ELR (cell line): ENCODE measurements at regions not wholly inside any gene's neighbourhood (a gene's known extent, or its start where the extent isn't known, plus 50 kb on each side); places are given as distances from the start of the nearest gene placed in this dataset.

Experiments used
- DNase-seq: peaks from one replicate; pipeline ENCODE4 v3.0.0-alpha.2; 2015; ENCODE audit warnings: low read depth

DNA sequence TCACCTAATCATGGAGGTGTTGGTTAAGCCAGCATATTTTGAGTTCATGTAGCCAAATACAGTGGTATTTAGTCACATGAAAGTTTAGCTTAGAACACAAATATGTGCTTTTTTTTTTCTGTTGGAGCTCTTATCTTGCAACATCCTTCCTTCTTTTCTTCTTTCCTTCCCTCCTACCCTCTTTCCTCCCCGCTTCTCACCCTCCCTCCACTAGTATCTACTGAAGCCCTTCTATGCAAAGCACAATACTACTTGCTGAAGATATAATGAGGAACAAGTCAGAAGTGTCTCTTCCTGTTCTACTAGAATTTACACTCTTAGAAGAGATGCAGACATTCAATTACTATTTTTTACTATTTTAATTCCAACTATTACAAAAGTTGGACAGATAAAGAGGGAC is 105.0 kb upstream of the ITGA4 start:
- no peak for DNase-seq

DNA sequence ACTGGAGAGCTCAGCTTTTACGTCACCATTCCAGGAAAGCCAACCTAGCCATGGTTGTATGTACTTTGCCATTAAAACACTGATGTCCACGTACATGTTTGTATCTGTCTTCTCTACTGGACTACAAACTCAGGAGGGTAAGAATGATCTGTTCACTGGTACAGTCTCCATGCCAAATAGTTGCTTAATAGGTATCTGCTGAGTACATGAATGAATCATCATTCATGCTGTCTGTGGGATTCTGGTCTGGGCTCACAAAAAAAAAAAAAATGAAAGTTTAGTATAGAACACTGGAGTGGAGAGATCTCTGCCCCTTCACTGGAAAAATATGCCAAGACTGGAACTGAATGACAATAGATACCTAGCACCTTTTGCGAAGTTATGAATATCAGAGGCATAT is 102.6 kb upstream of the ITGA4 start:
- DNase-seq, result peak; percentile 76

DNA sequence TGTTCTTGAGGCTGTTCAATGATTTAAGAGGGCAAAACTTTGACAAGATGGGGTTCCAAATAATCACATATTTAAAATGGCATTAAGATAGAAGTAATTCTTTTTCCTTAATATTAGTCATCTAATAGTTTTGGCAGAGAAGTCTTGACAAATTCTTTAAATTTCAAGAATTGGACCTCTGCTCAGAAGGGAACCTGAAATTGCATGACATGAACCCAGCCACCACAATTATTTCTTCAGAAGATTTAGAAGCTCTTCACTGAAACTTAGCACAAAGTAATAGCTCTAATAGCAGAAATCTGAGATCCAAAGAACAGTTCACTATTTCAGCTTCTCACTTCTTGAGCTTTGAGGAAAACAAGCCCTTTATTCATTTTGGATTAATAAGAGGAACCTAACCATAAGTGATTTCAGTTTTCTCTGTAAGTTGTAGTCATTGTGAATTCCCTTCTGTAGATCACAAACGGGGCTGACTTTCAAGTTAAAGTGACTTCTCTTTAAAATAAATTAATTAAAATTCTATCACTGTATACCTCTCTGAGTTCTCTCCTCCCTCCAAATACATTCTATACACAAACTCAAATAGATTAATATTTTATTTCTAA is 100.6 kb upstream of the ITGA4 start:
- DNase-seq, result no peak

DNA sequence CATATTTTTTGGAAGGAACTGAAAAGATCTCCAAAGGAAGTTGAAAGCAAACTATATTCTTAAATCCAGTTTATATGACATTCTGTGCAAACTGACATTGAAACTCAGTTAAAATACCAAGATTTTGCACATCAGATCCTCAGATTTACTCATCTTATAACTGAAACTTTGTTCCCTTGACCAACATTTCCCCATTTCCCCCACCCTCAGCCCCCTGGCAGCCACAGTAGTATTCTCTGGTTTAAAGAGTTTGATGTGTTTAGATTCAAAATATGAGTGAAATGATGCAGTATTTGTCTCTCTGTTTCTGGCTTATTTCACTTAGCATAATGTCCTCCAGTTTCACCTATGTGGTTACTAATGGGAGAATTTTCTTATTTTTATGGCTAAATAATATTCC is 99.2 kb upstream of the ITGA4 start:
- no peak for DNase-seq

DNA sequence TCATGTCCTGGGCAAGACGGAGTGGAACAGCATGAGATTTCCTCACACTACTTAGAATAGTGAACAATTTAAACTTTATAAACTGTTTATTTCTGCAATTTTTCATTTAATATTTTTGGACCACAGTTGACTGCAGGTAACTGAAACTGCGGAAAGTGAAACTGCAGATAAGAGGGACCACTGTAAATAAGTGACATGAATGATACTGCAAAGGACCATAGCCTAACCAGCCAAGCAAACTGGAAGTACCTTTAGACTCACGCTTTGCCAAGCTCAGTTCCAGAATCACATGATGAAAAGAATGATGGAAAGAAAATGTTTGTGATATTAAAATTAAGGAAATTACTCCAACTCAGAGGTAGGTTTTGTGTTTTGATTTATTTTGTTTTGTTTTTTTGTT is 94.6 kb upstream of the ITGA4 start:
- DNase-seq, result no peak

DNA sequence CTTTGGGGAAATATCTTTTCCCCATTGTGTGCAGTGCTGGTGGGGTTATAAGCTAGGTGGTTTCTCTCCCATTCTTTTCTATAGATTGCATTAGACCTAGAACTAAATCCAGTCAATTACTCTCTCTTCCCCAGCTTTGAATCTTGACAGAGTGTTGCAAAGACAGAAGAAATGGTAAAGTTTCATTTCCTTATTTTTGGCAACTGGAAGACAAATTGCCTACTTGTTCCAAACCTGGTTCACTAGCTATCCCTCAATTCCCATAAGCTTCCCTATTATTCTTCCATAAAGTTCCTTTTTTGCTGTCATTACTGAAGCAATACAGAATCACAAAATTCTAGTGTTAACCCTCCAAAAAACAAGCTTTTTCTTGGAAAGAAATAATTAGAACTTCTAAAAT is 94.0 kb upstream of the ITGA4 start:
- DNase-seq, result no peak

DNA sequence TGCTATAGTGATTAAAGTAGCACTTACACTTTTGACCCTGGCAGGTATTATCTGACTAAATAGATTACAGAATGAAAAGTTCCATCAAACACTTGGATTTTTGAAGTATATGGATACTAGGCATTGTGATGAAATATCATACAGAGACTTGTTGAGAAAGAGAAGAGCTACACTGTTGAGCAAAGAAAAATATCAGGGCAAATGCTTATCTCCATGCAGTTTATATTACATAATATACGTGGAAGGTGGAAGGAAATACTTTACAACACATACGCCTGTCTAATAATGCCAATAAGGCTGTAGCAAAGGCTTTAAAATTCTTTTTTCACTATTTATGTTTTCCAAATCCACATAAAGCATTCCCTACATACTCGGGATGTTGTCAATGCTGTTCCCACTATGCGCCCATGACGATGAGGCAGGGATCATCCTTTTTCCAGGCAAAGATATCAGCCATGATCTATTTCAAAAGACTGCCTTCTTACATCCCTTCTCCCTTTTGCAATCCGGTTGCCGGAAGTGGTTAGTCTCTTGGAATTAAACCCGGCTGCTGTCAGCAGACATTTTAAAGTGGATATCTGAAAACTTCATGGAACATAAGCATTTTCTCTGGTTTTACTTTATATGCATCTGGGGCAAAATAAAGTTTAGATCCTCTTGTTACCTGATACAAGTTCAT is 92.6 kb upstream of the ITGA4 start:
- DNase-seq, result no peak

DNA sequence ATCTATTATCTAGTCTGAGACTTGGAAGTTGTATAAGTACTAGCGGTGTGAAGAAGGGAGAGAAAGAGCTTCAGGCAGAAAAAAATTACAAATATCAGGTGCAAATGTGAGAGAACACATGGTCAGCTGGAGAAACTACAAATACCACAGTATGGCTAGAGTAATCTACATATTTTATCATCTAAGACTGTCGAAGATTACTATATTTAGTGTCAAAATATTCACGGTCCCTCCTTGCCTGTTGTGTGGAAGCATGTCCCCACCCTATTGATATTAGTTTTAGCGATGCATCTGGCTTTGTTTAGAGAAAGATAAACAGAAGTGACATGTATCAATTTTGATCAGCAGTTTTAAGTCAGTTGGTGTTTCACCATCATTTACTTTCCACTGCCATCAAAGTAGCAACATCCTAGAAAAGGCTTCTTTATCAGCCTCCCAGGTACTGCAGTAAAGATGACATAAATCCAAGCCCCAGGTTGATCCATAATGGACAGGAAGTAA is 90.5 kb upstream of the ITGA4 start:
- no peak for DNase-seq

DNA sequence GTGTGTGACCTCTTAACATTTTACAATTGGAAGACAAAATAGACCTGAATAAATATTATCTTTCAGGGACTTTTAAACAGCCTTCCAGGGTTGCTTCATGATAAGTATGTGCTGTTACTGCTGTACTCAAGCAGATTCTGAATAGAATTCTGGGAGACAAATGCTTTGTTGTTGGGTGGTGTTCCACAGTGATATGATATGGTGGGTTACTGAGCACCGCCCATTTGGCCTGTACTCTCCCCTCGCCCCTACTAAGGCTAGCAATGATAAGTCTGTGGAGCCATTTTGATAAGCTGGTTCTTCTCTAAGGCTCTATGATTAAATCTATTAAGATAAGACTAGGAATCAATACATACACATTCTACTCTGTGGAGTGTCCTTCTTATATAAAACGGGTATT is 89.8 kb upstream of the ITGA4 start:
- no peak for DNase-seq

DNA sequence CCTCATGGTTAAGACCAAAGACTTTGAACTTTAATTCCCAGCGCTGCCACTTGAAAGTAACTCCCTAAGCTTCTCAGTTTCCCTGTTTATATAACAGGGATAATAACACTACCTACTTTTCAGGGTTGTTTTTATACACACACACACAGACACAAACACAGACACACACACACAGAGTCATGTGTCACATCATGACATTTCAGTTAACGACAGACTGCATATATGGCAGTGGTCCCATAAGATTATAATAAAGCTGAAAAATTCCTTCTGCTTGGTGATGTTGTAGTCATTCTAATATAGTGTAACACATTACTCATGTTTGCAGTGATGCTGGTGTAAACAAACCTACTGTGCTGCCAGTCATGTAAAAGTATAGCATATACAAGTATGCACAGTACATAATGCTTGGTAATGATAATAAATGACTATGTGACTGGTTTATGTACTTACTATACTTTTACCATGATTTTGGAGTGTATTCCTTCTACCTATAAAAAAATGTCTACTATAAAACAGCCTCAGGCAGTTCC is 89.2 kb upstream of the ITGA4 start:
- DNase-seq, result peak; percentile 59

DNA sequence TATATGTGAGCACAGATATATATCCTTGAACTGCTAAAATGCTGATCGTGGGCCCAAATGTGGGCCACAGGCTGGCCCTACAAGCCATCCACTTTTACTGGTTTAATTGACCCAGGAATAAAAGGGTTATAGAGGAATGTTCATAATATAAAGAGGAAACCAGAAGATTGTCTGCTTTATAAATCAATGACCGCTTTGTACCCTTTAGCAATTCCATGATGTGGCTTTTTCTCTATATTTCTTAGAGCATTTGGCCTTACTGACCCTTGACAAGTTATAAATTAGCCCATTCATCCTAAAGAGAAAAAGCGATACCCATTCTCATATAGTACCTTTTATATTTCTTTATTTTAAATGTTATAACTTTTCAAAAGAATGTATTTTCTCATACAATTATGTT is 87.1 kb upstream of the ITGA4 start:
- no peak for DNase-seq

DNA sequence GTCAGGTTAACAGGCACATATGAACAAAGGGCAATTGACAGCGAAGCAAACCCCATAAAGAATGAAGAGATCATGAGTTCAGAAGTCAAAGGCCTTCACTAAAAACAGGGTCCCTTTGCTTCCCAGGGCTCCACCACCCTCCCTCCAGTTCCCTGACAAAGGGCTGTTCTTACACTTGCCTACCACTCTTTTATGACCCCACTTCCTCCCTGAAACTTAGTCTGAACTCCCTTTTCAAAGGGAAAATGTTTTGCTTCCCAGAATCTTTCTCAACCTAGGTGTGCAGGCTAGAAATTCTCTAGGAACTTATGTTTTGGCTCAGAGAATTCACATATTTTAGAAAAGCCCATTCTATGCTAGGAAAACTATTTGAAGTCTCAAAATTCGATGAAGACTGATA is 86.0 kb upstream of the ITGA4 start:
- no peak for DNase-seq

DNA sequence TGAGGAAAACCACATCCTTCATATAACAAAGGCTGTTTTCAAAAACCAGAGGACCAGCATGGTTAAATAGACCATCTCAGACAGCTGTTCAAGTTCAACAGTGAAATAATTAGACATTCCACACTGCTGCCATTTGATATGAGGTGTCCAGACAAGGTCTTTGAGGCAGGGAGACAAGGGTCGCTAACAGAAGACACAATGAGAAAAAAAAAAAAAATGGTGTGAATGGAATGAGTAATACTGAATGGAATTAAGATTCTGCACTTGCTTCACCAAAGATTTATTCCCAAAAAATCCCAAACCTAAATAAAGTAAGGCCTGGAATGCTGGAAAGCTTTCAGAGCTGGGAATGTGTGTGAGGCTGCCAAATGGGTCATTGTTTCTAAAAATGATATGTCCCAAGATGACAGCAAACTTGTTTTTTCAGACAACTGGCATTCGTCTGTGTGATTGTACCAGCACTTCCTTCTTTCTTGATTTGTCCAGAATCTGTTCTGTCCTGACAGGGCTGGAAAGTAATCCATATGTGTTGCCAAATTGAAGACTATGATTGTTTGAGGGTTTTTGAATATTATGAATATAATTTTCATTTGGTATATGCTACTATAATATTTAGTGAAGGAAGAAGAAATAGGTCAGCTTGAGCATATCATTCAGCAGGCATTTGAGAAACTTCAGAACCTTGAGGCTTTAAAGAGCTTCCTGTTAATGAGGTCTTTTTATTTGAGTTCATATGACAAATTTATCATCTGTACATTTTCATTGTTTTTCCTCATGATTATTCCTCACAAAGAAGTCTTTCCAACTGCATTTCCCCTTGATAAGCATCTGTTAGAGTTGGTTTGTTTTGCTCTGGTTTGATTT is 85.2 kb upstream of the ITGA4 start:
- DNase-seq, result peak; percentile 51

DNA sequence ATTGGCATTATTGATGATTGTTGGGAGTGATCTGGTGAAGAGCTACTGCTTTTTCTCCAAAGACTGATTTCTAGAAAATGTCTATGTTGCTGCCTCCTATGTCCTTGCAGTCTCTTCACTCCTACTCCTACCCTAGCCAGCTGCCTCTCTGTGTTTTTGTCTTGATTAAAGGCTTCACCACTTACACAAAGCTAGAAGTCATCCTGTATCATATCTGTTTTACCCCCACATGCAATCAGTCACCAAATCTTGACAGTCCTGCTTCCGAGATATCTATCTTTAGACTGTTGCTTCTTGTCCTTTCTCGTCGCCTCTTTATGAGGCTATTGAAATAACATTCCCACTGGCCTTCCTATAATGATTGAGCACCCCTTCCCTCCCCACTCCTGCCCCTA is 84.5 kb upstream of the ITGA4 start:
- no peak for DNase-seq

DNA sequence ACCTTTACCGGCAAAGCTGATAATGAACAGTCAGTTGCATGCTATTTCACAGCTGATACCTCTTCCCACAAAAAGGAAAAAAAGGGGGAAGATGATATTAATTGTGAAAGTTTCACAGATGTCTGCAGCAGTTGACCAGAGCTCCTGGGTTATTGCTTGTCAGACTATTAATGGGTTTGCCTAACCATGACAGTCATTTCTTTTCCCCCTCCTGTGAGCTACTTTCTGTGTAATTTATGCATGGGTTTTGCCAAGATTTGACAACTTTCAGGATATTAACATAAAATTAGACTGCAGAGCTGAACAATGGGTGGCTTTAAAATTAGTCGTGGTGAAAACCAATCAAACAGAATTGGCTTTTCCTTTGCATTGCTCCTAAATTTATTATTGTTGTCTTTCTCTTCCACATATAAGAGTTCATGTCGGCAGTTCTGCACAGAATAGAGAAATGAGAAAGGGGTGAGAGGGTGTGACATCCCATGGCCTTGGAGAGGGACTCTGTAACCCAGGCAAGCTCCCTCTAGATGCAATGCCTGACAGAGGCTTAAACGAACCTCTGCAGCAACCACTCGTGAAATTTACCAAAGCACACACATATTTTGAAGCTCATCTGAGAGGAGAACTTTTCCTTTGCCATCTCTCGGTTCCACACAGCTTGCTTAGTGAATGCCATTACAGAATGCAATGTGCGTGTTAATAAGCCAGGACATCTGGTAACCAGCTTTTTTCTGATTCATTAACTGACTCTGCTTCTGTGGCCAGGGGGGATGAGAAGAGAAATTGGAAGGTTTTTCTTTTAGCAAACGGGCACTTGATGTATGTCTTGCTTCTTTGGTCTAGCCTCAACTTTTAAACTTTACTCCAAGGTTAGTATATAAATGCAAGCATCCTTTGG is 82.2 kb upstream of the ITGA4 start:
- peak; percentile 33 for DNase-seq

DNA sequence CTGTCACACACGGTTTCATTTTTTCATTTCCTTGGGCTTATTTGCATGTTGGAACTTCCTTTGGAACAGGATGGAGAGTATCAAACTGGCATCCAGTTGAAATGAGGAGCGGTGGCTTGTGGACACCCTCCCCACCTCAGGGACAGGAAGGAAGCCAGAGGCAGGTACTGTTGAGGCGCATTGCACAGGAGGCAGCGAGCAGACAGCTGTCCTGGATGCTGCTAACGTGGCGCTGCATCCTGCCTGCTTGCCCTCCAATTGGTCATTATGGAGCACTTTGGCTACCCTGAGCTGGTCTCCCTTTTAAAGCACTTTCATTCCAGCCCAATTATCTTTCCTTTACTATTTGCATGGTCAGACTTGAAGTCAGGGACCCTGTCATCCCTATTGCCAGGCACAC is 80.7 kb upstream of the ITGA4 start:
- no peak for DNase-seq

DNA sequence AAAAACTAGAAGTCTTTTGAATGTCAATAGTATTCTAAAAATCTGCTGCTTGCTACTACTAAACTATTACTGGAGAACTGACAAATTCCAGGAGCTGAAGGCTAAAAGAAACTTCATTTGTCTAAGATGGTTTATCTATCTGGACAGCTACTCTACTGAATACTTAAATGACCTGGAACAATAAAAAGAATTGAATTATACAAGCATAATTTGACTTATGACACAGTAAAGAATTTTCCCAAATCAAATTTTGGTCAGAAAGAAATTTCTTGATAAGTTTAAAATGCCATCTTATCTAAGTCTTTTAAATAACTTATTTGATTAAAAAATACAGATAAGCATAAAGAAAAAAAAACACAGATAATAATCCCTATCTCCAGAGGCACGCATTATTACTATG is 80.2 kb upstream of the ITGA4 start:
- no peak for DNase-seq

DNA sequence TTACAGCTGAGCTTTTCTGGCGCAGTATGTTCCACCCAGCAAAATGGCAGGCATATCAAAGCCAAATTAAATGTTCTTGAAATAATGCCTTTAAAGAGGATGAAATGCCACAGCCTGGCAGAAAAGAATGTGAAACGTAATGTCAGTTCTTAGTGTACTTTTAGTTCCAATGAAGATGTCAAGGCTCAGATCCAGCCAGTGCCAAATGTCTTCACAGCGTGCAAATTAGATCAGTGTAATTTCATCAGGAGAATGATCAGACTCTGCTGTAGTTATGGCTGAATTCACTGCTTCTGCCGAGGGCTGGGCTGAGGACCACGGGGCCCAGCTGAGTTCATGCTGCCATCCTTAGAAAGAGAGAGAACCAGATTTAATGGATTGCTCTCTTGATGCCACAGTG is 78.7 kb upstream of the ITGA4 start:
- DNase-seq, result no peak

DNA sequence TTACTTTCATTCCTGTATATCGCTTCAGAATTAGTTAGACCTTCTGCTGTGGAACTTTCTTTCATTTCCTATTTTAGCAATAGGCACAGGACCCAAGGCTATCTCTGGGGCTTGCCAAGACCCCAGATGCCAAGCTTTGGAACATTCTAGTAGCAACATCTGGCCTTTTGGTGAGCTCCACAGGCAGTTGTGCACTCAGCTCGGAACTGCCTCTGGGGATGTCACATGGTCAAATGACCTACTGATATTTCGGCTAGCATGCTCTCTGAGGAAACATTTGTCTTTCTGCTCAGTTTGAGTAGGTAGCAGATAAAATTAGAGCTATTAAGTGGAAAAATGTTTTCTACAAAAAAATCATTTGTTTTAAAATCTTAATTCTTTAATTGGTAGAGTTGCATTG is 76.6 kb upstream of the ITGA4 start:
- DNase-seq, result no peak

DNA sequence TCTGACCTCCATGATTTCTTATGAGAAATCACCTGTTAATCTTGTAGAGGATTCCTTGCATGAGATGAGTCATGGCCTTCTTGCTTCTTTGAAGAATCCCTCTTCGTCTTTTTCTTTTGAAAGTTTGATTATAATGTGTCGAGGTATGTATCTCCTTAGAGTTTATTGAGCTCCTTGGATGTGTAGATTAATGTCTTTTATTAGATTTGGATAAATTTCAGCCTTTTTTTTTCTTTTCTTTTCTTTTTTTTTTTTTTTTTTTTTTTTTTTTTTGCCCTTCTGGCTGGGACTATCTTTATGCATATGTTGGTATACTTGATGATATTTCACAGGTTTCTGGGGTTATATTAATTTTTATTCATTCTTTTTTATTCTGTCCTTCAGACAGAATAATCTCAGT is 72.3 kb upstream of the ITGA4 start:
- no peak for DNase-seq

DNA sequence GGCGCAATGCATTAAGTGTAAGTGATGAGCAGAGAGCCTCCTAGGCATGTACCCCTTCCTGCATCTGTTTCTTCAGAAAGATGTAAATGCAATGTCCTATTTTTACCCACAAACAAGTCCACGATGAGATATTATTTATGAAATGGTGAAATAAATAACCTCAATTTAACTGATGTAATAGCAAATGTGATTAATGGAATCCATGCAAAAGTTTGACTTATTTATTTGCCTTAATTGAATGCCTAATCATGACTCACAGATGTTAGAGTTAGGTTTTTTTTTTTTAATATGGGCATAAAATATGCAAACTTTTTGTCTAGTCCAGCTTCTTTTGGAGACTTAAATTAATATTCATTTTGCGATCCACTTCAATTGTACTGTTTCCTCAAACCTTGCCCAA is 67.7 kb upstream of the ITGA4 start:
- no peak for DNase-seq

DNA sequence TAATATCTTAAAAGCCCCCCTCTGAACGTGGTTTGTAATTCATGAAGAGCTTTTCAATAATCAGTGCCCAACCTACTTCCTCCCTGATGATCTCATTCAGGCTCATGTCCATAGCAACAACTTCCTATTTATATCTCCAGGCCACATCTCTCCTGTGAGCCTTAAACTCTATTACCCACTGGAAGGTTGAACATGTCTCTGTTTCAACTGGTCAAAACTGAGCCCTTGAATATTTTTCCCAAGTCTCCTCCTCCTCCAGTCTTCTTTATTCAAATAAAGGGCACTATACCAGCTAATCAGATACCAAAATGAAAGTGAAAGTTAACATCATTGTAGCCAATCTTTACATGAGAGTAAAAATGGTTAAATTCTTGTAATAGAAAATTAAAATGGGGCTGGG is 63.7 kb upstream of the ITGA4 start:
- DNase-seq, result peak; percentile 74
